Fibroblast of lung (primary cell): ENCODE measurements at regions not wholly inside any gene's neighbourhood (a gene's known extent, or its start where the extent isn't known, plus 50 kb on each side); places are given as distances from the start of the nearest gene placed in this dataset.

Source experiments
- DNase-seq, 2 donors: peaks; one replicate each; pipeline versions ENCODE4 v3.0.0 to v3.0.0-alpha.2; 2010; ENCODE audit warnings: low read depth in 2 of 2
- H2AFZ ChIP-seq: 2 replicates; pipeline ENCODE4 v1.5.1; 2012; ENCODE audit warnings: low read length, control low read depth, inconsistent platforms
- H3K27ac ChIP-seq: 2 replicates; pipeline ENCODE4 v1.5.1; 2011; ENCODE audit warnings: low read length, control low read depth; ENCODE audit not compliant: insufficient read depth
- H3K27me3 ChIP-seq: 2 replicates; pipeline ENCODE4 v1.5.1; 2011; ENCODE audit warnings: mild to moderate bottlenecking, low read length; ENCODE audit not compliant: control insufficient read depth, insufficient read depth
- H3K36me3 ChIP-seq: 2 replicates; pipeline ENCODE4 v1.5.1; 2011; ENCODE audit warnings: low read length; ENCODE audit not compliant: control insufficient read depth, insufficient read depth
- H3K4me1 ChIP-seq: 2 replicates; pipeline ENCODE4 v1.5.1; 2011; ENCODE audit warnings: low read length; ENCODE audit not compliant: control insufficient read depth, insufficient read depth; ENCODE audit errors: extremely low read depth
- H3K4me2 ChIP-seq: 2 replicates; pipeline ENCODE4 v1.5.1; 2011; ENCODE audit warnings: low read length, control low read depth; ENCODE audit not compliant: insufficient read depth; ENCODE audit errors: extremely low read depth
- H3K4me3 ChIP-seq, 4 experiments: fragments of 200-600 bp in 1 of 4; sonication (generic) in 1 of 4; replicated peaks in 1 of 4; 2 replicates each; pipeline ENCODE4 v1.5.1; 2011 to 2016; ENCODE audit warnings: low read length in 4 of 4, low read depth in 3 of 4, mild to moderate bottlenecking in 3 of 4, control low read depth in 2 of 4, inconsistent platforms in 1 of 4, mixed read lengths in 1 of 4; ENCODE audit not compliant: insufficient read depth in 1 of 4; ENCODE audit errors: control extremely low read depth in 1 of 4
- H3K79me2 ChIP-seq: 2 replicates; pipeline ENCODE4 v1.5.1; 2012; ENCODE audit warnings: mild to moderate bottlenecking, low read length, inconsistent platforms; ENCODE audit not compliant: control insufficient read depth, insufficient read depth
- H3K9ac ChIP-seq: 2 replicates; pipeline ENCODE4 v1.5.1; 2011; ENCODE audit warnings: mild to moderate bottlenecking, low read length, control low read depth; ENCODE audit not compliant: insufficient read depth
- H3K9me3 ChIP-seq: 2 replicates; pipeline ENCODE4 v1.5.1; 2012; ENCODE audit warnings: low read depth, low read length; ENCODE audit not compliant: control insufficient read depth, insufficient read depth
- H4K20me1 ChIP-seq: 2 replicates; pipeline ENCODE4 v1.5.1; 2011; ENCODE audit warnings: low read length; ENCODE audit not compliant: control insufficient read depth, insufficient read depth; ENCODE audit errors: extremely low read depth
- CTCF ChIP-seq, 2 donors: IDR thresholded peaks in 1 of 2; conservative IDR thresholded peaks in 1 of 2; 1 replicate in 1 of 2; 2 replicates in 1 of 2; pipeline ENCODE4 v1.5.1; 2011 to 2012; ENCODE audit warnings: low read length in 2 of 2, control low read depth in 1 of 2, inconsistent platforms in 1 of 2, low read depth in 1 of 2, mild to moderate bottlenecking in 1 of 2
- EZH2 ChIP-seq: IDR thresholded peaks from 2 replicates; pipeline ENCODE4 v1.5.1; 2012; ENCODE audit warnings: low read length, control low read depth, mild to moderate bottlenecking; ENCODE audit errors: missing control alignments

DNA sequence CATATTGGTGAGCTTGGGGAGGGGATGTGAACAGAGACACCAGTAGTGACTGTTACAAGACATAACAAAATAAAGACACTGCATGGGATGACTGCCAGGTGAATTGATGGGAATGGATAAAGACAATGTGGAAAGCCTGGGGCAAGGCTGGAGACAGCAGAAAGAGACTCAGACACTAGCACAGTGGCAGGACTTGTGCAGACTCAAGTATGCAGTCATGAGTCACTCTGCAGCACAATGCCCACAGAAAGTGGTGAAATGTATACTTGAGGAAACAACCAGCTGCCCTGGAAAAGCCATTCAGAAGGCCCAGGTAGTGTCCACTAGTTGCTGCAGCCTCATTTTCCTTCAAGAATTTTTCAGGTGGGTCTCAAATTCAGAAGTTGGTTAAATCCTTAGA, 452.3 kb downstream of the MID1IP1 start:
- Histone ChIP-seq H3K4me3 (no peak overlapping the region), H3K27me3 (no peaks in the 10 kb centered on the region), H3K9me3 (no peaks in the 10 kb centered on the region), H3K4me1 (no peaks in the 10 kb centered on the region), H3K27ac (no peak overlapping the region), H3K9ac (no peak overlapping the region), H3K4me2 (no peak overlapping the region), H3K79me2 (no peaks in the 10 kb centered on the region), H3K36me3 (no peaks in the 10 kb centered on the region), H4K20me1 (no peaks in the 10 kb centered on the region), H2AFZ (no peak overlapping the region)
- peak in 1 of 2 donors; percentile 38 for DNase-seq
- no peak for TF ChIP-seq CTCF (conservative IDR thresholded peaks at IDR 0.05 in 1 of 2, IDR thresholded peaks at IDR 0.05 in 1 of 2; ENCODE audit: low read depth in 1 of 2, low read length in 2 of 2)
- no peak for TF ChIP-seq EZH2

- no peaks in the 10 kb centered on the region for H3K79me2 ChIP-seq
- no peak overlapping the region for H3K9ac ChIP-seq
- no peaks in the 10 kb centered on the region for H4K20me1 ChIP-seq
- H3K4me1 ChIP-seq = no peaks in the 10 kb centered on the region
- H3K4me2 ChIP-seq = no peak overlapping the region
- DNase-seq = peak in 1 of 2 donors; percentile 55
- no peak overlapping the region for H3K4me3 ChIP-seq
- H3K27me3 ChIP-seq = no peaks in the 10 kb centered on the region
- H3K36me3 ChIP-seq = no peaks in the 10 kb centered on the region
- H2AFZ ChIP-seq = no peak overlapping the region
- H3K27ac ChIP-seq = no peak overlapping the region
- TF ChIP-seq CTCF (conservative IDR thresholded peaks at IDR 0.05 in 1 of 2, IDR thresholded peaks at IDR 0.05 in 1 of 2; ENCODE audit: low read depth in 1 of 2, low read length in 2 of 2) = no peak
- TF ChIP-seq EZH2 = no peak
- no peaks in the 10 kb centered on the region for H3K9me3 ChIP-seq
Measured at GRCh38 chrX:39258331-39258730, 457.1 kb downstream of the MID1IP1 start.

DNA sequence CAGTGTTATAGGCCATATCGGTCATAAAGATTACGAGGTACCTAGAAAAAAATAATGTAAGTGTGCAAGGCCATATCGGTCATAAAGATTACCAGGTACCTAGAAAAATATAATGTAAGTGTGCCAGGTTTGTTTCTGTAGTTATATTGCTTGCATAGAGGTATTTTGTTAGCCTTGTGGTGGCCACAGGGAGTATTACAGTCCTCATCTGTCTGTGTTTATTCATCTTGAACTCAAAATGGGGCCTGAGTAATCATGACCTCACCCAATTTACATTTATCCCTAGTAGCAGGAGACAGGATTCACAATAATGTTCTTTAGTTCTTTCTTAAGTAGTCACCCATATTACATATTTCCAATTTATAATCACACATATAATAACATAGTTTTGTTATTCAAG, 459.7 kb downstream of the MID1IP1 start:
- no peak overlapping the region for H3K9ac ChIP-seq
- peak in 1 of 2 donors; percentile 59 for DNase-seq

More for the DNA sequence above, 459.7 kb downstream of the MID1IP1 start:
- Histone ChIP-seq H3K79me2 (no peaks in the 10 kb centered on the region), H4K20me1 (no peaks in the 10 kb centered on the region), H2AFZ (no peak overlapping the region), H3K36me3 (no peaks in the 10 kb centered on the region), H3K27ac (no peak overlapping the region), H3K4me1 (no peaks in the 10 kb centered on the region), H3K9me3 (no peaks in the 10 kb centered on the region), H3K4me2 (no peak overlapping the region), H3K4me3 (no peak overlapping the region), H3K27me3 (no peaks in the 10 kb centered on the region)
- TF ChIP-seq EZH2 = no peak
- peak in 1 of 2 donors; percentile 3 for TF ChIP-seq CTCF (conservative IDR thresholded peaks at IDR 0.05 in 1 of 2, IDR thresholded peaks at IDR 0.05 in 1 of 2; ENCODE audit: low read depth in 1 of 2, low read length in 2 of 2)
